Osteoblast (primary cell): ENCODE measurements at regions not wholly inside any gene's neighbourhood (a gene's known extent, or its start where the extent isn't known, plus 50 kb on each side); places are given as distances from the start of the nearest gene placed in this dataset.

Source experiments
- DNase-seq: peaks from one replicate; pipeline ENCODE4 v3.0.0; 2011; ENCODE audit warnings: low spot score, mixed read lengths; ENCODE audit not compliant: insufficient read length; ENCODE audit errors: missing footprints
- H2AFZ ChIP-seq: 2 replicates; pipeline ENCODE4 v1.6.0; 2011; ENCODE audit warnings: mild to moderate bottlenecking, low read length
- H3K27ac ChIP-seq: 2 replicates; pipeline ENCODE4 v1.5.1; 2011; ENCODE audit warnings: mild to moderate bottlenecking, low read depth, low read length, moderate library complexity
- H3K27me3 ChIP-seq: 2 replicates; pipeline ENCODE4 v1.6.0; 2012; ENCODE audit warnings: mild to moderate bottlenecking, control low read depth, inconsistent platforms, low read length, moderate library complexity; ENCODE audit not compliant: insufficient read depth
- H3K36me3 ChIP-seq: 2 replicates; pipeline ENCODE4 v1.5.1; 2011; ENCODE audit warnings: mild to moderate bottlenecking, low read length, control low read depth, moderate library complexity; ENCODE audit not compliant: insufficient read depth
- H3K4me1 ChIP-seq: 2 replicates; pipeline ENCODE4 v1.5.1; 2011; ENCODE audit warnings: mild to moderate bottlenecking, low read length, control low read depth, moderate library complexity; ENCODE audit not compliant: insufficient read depth
- H3K4me2 ChIP-seq: 2 replicates; pipeline ENCODE4 v1.6.0; 2011; ENCODE audit warnings: mild to moderate bottlenecking, low read length; ENCODE audit not compliant: insufficient read depth
- H3K4me3 ChIP-seq: fragments of 200-600 bp; sonication (generic); 3 replicates; pipeline ENCODE4 v1.5.1; 2012; ENCODE audit warnings: mild to moderate bottlenecking, low read length, inconsistent platforms; ENCODE audit not compliant: insufficient read depth
- H3K79me2 ChIP-seq: 2 replicates; pipeline ENCODE4 v1.6.0; 2012; ENCODE audit warnings: mild to moderate bottlenecking, low read length, control low read depth, inconsistent platforms; ENCODE audit not compliant: insufficient read depth
- H3K9me3 ChIP-seq: 2 replicates; pipeline ENCODE4 v1.5.1; 2011; ENCODE audit warnings: low read depth, low read length, control low read depth
- H4K20me1 ChIP-seq: 2 replicates; pipeline ENCODE4 v1.6.0; 2012; ENCODE audit warnings: mild to moderate bottlenecking, low read length, control low read depth; ENCODE audit not compliant: insufficient read depth
- CTCF ChIP-seq: IDR thresholded peaks from 2 replicates; pipeline ENCODE4 v1.5.1; 2011; ENCODE audit warnings: mild to moderate bottlenecking, low read depth, low read length, moderate library complexity; ENCODE audit errors: extremely low read depth

- no peaks in the 10 kb centered on the region for H4K20me1 ChIP-seq
- H2AFZ ChIP-seq = no peak overlapping the region
- H3K4me1 ChIP-seq = no peaks in the 10 kb centered on the region
- H3K4me3 ChIP-seq = no peak overlapping the region
- H3K36me3 ChIP-seq = no peaks in the 10 kb centered on the region
- H3K9me3 ChIP-seq = no peaks in the 10 kb centered on the region
- no peaks in the 10 kb centered on the region for H3K79me2 ChIP-seq
- no peak overlapping the region for H3K4me2 ChIP-seq
- no peak overlapping the region for H3K27ac ChIP-seq
- TF ChIP-seq CTCF = no peak
- DNase-seq = no peak
- H3K27me3 ChIP-seq = no peaks in the 10 kb centered on the region
These were observed 983.4 kb upstream of the PRMT6 start for GRCh38 chr1:106072909-106073600.

DNA sequence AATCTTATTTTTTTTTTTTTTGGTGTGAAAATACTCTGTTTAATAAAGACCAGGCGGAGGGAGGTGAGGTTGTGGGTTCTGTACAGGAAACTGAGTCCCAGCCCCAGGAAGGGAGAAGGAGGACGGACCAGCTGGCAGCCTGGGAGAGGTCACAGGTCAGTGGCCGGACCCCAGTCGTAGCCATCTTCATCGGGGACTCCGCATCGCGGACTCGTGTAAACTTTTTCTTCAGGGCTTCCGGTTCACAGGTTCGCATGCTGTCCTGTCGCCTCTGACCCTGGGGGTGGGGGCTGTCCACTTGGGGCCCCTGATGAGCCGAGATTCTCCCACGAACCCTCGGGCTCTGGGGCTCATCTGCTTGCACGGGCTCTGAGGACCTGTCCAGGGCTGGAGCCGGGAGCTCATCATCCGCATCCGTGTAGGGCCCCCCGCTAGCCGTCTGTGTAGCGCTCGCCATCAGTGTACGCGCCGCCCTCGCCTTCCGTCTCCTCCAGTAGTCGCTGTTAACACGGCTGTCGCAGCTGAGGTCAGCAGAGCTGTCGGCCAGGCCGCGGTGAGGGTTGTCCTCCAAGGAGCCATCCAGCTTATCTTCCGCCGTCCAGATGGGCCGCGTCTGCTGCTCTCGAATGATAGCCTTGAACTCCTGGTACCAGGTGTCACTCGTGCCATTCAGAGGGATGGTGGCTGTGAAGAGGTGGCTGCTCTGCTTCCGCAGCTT, 975.7 kb upstream of the PRMT6 start:
- H3K4me2 ChIP-seq = no peak overlapping the region
- H4K20me1 ChIP-seq = no peaks in the 10 kb centered on the region
- H3K4me3 ChIP-seq = no peak overlapping the region
- H3K79me2 ChIP-seq = no peaks in the 10 kb centered on the region
- H3K9me3 ChIP-seq = no peaks in the 10 kb centered on the region
- no peaks in the 10 kb centered on the region for H3K27me3 ChIP-seq
- no peak overlapping the region for H2AFZ ChIP-seq
- H3K4me1 ChIP-seq = no peaks in the 10 kb centered on the region
- TF ChIP-seq CTCF = no peak
- no peaks in the 10 kb centered on the region for H3K36me3 ChIP-seq
- H3K27ac ChIP-seq = no peak overlapping the region
- no peak for DNase-seq

DNA sequence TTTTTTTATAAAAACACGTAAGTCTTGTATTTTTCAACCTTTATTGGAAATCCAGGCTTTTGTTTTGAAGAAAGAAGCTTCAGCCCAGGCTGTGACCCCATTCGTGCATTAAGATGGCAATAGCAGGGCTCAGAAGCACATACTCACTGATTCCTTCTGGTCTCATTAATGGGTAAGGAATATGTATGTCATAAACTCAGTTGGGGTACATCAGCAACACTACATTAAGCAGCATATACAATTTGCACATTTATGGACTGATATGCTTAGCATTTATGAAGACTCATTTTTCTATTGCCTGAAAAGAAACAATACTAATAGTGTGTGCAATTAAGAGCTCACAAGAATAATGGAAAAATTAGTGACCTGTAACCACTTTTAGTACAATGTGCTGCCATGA, 945.4 kb upstream of the PRMT6 start:
- no peaks in the 10 kb centered on the region for H4K20me1 ChIP-seq
- H3K9me3 ChIP-seq = no peaks in the 10 kb centered on the region
- H3K4me2 ChIP-seq = no peak overlapping the region
- H2AFZ ChIP-seq = no peak overlapping the region
- H3K36me3 ChIP-seq = no peaks in the 10 kb centered on the region
- no peak for DNase-seq
- H3K27ac ChIP-seq = no peak overlapping the region
- TF ChIP-seq CTCF = no peak
- no peaks in the 10 kb centered on the region for H3K27me3 ChIP-seq
- no peaks in the 10 kb centered on the region for H3K4me1 ChIP-seq
- H3K4me3 ChIP-seq = no peak overlapping the region
- no peaks in the 10 kb centered on the region for H3K79me2 ChIP-seq

DNA sequence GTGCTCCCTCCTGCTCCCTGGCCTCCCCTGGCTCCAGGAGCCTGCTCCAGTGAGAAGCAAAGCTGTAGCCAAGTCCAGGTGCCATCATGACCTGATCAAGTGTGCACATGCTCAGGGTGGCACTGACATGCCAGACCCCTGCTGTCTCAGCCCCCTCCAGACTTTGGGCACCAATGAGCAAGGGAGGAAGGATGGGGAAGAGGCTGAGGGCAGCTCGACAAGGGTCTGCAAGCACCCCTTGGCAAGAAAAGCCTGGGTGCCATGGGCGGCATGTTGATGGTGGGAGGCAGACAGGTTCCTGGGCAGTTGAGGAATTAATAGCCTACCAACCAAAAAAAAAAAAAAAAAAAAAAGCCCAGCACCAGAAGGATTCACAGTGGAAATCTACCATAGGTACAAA, 942.6 kb upstream of the PRMT6 start:
- Histone ChIP-seq H3K27ac (no peak overlapping the region), H3K27me3 (no peaks in the 10 kb centered on the region), H3K4me1 (no peaks in the 10 kb centered on the region)

More for the DNA sequence above, 942.6 kb upstream of the PRMT6 start:
- Histone ChIP-seq H3K79me2 (no peaks in the 10 kb centered on the region), H2AFZ (no peak overlapping the region), H3K4me2 (no peak overlapping the region), H4K20me1 (no peaks in the 10 kb centered on the region), H3K4me3 (no peak overlapping the region), H3K9me3 (no peaks in the 10 kb centered on the region), H3K36me3 (no peaks in the 10 kb centered on the region)
- TF ChIP-seq CTCF = no peak
- no peak for DNase-seq
